ENCODE measurements at regions not wholly inside any gene's neighbourhood (a gene's known extent, or its start where the extent isn't known, plus 50 kb on each side); places are given as distances from the start of the nearest gene placed in this dataset.

GRCh38 chr21:28641731-28642130, 350.9 kb downstream of the LTN1 start:
- no peaks in the 10 kb centered on the region for H3K4me1 ChIP-seq (ENCODE audit: control insufficient read depth, insufficient read depth, low read length)
- H3K36me3 ChIP-seq (ENCODE audit: control insufficient read depth, insufficient read depth, low read length): no peaks in the 10 kb centered on the region
- H3K4me3 ChIP-seq (ENCODE audit: low read depth in 2 of 2, low read length in 2 of 2): no peak overlapping the region
- BruUV-seq (replicated peaks): no TSS peak
- ChIA-PET CTCF (no interaction called here), POLR2A (no interaction called here)
- in situ Hi-C loops (cut with HindIII; ENCODE audit: low pct_unique_long_range_greater_than_20kb, low sequenced_read_pairs): no loop called here
- DNase-seq (ENCODE audit: low read depth, low spot score) (no peak), ATAC-seq (no peak)
- intact Hi-C loops (cut with micrococcal nuclease; ENCODE audit: unreplicated experiment): no loop called here
- TF ChIP-seq CTCF (IDR thresholded peaks at IDR 0.05) (no peak), POLR2AphosphoS5 (IDR thresholded peaks at IDR 0.05; ENCODE audit: low read depth, low read length) (no peak), SIN3A (IDR thresholded peaks at IDR 0.05; ENCODE audit: borderline replicate concordance, insufficient read depth, low read depth, low read length) (no peak), TCF7L2 (IDR thresholded peaks at IDR 0.05; ENCODE audit: low read depth, low read length) (no peak), REST (IDR thresholded peaks at IDR 0.05; ENCODE audit: insufficient read depth in 1 of 2, low read depth in 2 of 2, low read length in 1 of 2) (no peak)
- H3K27me3 ChIP-seq (ENCODE audit: control insufficient read depth, insufficient read depth, low read length): no peaks in the 10 kb centered on the region
- no peaks in the 10 kb centered on the region for H3K9me3 ChIP-seq (ENCODE audit: control insufficient read depth, insufficient read depth, low read depth, low read length)
- H3K27ac ChIP-seq (ENCODE audit: low read length): no peak overlapping the region

GRCh38 chr21:28640326-28640725, 352.4 kb downstream of the LTN1 start:
- no peak overlapping the region for H3K4me3 ChIP-seq (ENCODE audit: low read depth in 2 of 2, low read length in 2 of 2)
- no peaks in the 10 kb centered on the region for H3K9me3 ChIP-seq (ENCODE audit: control insufficient read depth, insufficient read depth, low read depth, low read length)
- ChIA-PET POLR2A (no interaction called here), CTCF (no interaction called here)
- no peaks in the 10 kb centered on the region for H3K27me3 ChIP-seq (ENCODE audit: control insufficient read depth, insufficient read depth, low read length)
- H3K36me3 ChIP-seq (ENCODE audit: control insufficient read depth, insufficient read depth, low read length): no peaks in the 10 kb centered on the region
- intact Hi-C loops (cut with micrococcal nuclease; ENCODE audit: unreplicated experiment): no loop called here
- no TSS peak for BruUV-seq (replicated peaks)
- no peak overlapping the region for H3K27ac ChIP-seq (ENCODE audit: low read length)
- no peaks in the 10 kb centered on the region for H3K4me1 ChIP-seq (ENCODE audit: control insufficient read depth, insufficient read depth, low read length)
- in situ Hi-C loops (cut with HindIII; ENCODE audit: low pct_unique_long_range_greater_than_20kb, low sequenced_read_pairs): no loop called here
- ATAC-seq (no peak), DNase-seq (ENCODE audit: low read depth, low spot score) (no peak)
- TF ChIP-seq CTCF (IDR thresholded peaks at IDR 0.05): no peak
- TF ChIP-seq TCF7L2 (IDR thresholded peaks at IDR 0.05; ENCODE audit: low read depth, low read length): no peak

- no peak for TF ChIP-seq CTCF (IDR thresholded peaks at IDR 0.05)
- TF ChIP-seq SIN3A (IDR thresholded peaks at IDR 0.05; ENCODE audit: borderline replicate concordance, insufficient read depth, low read depth, low read length): no peak
- TF ChIP-seq TCF7L2 (IDR thresholded peaks at IDR 0.05; ENCODE audit: low read depth, low read length): no peak
- ChIA-PET CTCF (no interaction called here), POLR2A (no interaction called here)
- Histone ChIP-seq H3K36me3 (ENCODE audit: control insufficient read depth, insufficient read depth, low read length) (no peaks in the 10 kb centered on the region), H3K9me3 (ENCODE audit: control insufficient read depth, insufficient read depth, low read depth, low read length) (no peaks in the 10 kb centered on the region), H3K27me3 (ENCODE audit: control insufficient read depth, insufficient read depth, low read length) (no peaks in the 10 kb centered on the region), H3K4me3 (ENCODE audit: low read depth in 2 of 2, low read length in 2 of 2) (no peak overlapping the region), H3K27ac (ENCODE audit: low read length) (no peak overlapping the region), H3K4me1 (ENCODE audit: control insufficient read depth, insufficient read depth, low read length) (no peaks in the 10 kb centered on the region)
- in situ Hi-C loops (cut with HindIII; ENCODE audit: low pct_unique_long_range_greater_than_20kb, low sequenced_read_pairs): no loop called here
- ATAC-seq (no peak), DNase-seq (ENCODE audit: low read depth, low spot score) (no peak)
- BruUV-seq (replicated peaks): no TSS peak
- intact Hi-C loops (cut with micrococcal nuclease; ENCODE audit: unreplicated experiment): no loop called here
Measured at GRCh38 chr21:28639737-28640136, 352.9 kb downstream of the LTN1 start.
